Neural cell (in vitro differentiated cells): ENCODE measurements at regions not wholly inside any gene's neighbourhood (a gene's known extent, or its start where the extent isn't known, plus 50 kb on each side); places are given as distances from the start of the nearest gene placed in this dataset.

Experiments
- H2AFZ ChIP-seq: fragments of 200-600, 300-800 bp; sonication (generic), shearing (Covaris generic); 2 replicates; pipeline ENCODE4 v1.6.0; 2014; ENCODE audit warnings: low read depth, mild to moderate bottlenecking, antibody characterized with exemption, low read length, moderate library complexity
- H3F3A ChIP-seq: fragments of 200-600 bp; shearing (Covaris generic); 2 replicates; pipeline ENCODE4 v1.6.1; 2016; ENCODE audit warnings: mild to moderate bottlenecking, moderate library complexity, mixed read lengths, antibody characterized with exemption, low read length; ENCODE audit not compliant: insufficient read depth, poor library complexity, severe bottlenecking
- H3K27ac ChIP-seq: fragments of 200-600, 300-800 bp; sonication (generic), shearing (Covaris generic); 2 replicates; pipeline ENCODE4 v1.5.1; 2014; ENCODE audit warnings: mild to moderate bottlenecking, low read length, moderate library complexity
- H3K27me3 ChIP-seq: fragments of 300-800, 200-600 bp; sonication (generic), shearing (Covaris generic); 2 replicates; pipeline ENCODE4 v1.6.0; 2014; ENCODE audit warnings: mild to moderate bottlenecking, low read depth, low read length, moderate library complexity; ENCODE audit not compliant: insufficient read depth
- H3K36me3 ChIP-seq: fragments of 300-800, 200-600 bp; sonication (generic), shearing (Covaris generic); 2 replicates; pipeline ENCODE4 v1.5.1; 2014; ENCODE audit warnings: mild to moderate bottlenecking, antibody characterized with exemption, low read length, moderate library complexity; ENCODE audit not compliant: insufficient read depth
- H3K4me2 ChIP-seq: fragments of 300-800, 200-600 bp; sonication (generic), shearing (Covaris generic); 2 replicates; pipeline ENCODE4 v1.6.0; 2014; ENCODE audit warnings: mild to moderate bottlenecking, low read length
- H3K4me3 ChIP-seq: fragments of 300-800, 200-600 bp; sonication (generic), shearing (Covaris generic); 2 replicates; pipeline ENCODE4 v1.5.1; 2014; ENCODE audit warnings: mild to moderate bottlenecking, low read length, moderate library complexity
- H3K79me2 ChIP-seq: fragments of 200-600 bp; shearing (Covaris generic); replicated peaks from 2 replicates; pipeline ENCODE4 v1.6.0; 2014; ENCODE audit warnings: mild to moderate bottlenecking, low read length, moderate library complexity; ENCODE audit not compliant: insufficient read depth
- H3K9ac ChIP-seq: fragments of 300-800, 200-600 bp; sonication (generic), shearing (Covaris generic); 2 replicates; pipeline ENCODE4 v1.6.1; 2016; ENCODE audit warnings: mild to moderate bottlenecking, low read length, mixed read lengths
- H3K9me2 ChIP-seq: fragments of 200-600 bp; shearing (Covaris generic); 2 replicates; pipeline ENCODE4 v1.6.1; 2016; ENCODE audit warnings: mild to moderate bottlenecking, low read length, mixed read lengths; ENCODE audit not compliant: insufficient read depth
- H3K9me3 ChIP-seq: fragments of 200-600, 300-800 bp; sonication (generic), shearing (Covaris generic); 2 replicates; pipeline ENCODE4 v1.6.1; 2016; ENCODE audit warnings: mild to moderate bottlenecking, mixed run types, low read length, moderate library complexity, mixed read lengths
- H4K20me1 ChIP-seq: fragments of 200-600 bp; shearing (Covaris generic); 2 replicates; pipeline ENCODE4 v1.6.1; 2016; ENCODE audit warnings: mild to moderate bottlenecking, mixed run types; ENCODE audit not compliant: insufficient read depth
- CTCF ChIP-seq: fragments of 450-650 bp; IDR thresholded peaks from 2 replicates; pipeline ENCODE4 v1.5.1; 2014; ENCODE audit warnings: antibody characterized with exemption, mild to moderate bottlenecking, moderate library complexity; ENCODE audit not compliant: poor library complexity, severe bottlenecking
- EZH2 ChIP-seq: fragments of 200-600, 300-800 bp; shearing (Covaris generic), sonication (generic); IDR thresholded peaks from 2 replicates; pipeline ENCODE4 v1.6.1; 2014; ENCODE audit warnings: antibody characterized with exemption, low read length, borderline replicate concordance, mild to moderate bottlenecking; ENCODE audit not compliant: insufficient read depth, poor library complexity, severe bottlenecking
- MXI1 ChIP-seq: fragments of 450-650 bp; conservative IDR thresholded peaks from 2 replicates; pipeline ENCODE4 v1.6.1; 2014; ENCODE audit warnings: antibody characterized with exemption, mild to moderate bottlenecking; ENCODE audit not compliant: poor library complexity, severe bottlenecking
- POLR2AphosphoS5 ChIP-seq: IDR thresholded peaks from 2 replicates; pipeline ENCODE4 v1.6.1; 2012
- RAD21 ChIP-seq: fragments of 450-650 bp; conservative IDR thresholded peaks from 2 replicates; pipeline ENCODE4 v1.6.1; 2014; ENCODE audit warnings: antibody characterized with exemption, mild to moderate bottlenecking, moderate library complexity
- SMC3 ChIP-seq: fragments of 450-650 bp; conservative IDR thresholded peaks from 2 replicates; pipeline ENCODE4 v1.6.1; 2014; ENCODE audit warnings: antibody characterized with exemption, mild to moderate bottlenecking, moderate library complexity; ENCODE audit not compliant: poor library complexity
- TAF1 ChIP-seq: IDR thresholded peaks from 2 replicates; pipeline ENCODE4 v1.6.1; 2012; ENCODE audit warnings: low read depth

- Histone ChIP-seq H3K9me2 (no peaks in the 10 kb centered on the region), H3K27ac (no peak overlapping the region), H3K27me3 (no peaks in the 10 kb centered on the region), H3K79me2 (no peaks in the 10 kb centered on the region), H2AFZ (no peak overlapping the region), H3K9ac (no peak overlapping the region), H3K36me3 (no peaks in the 10 kb centered on the region), H3K4me2 (no peak overlapping the region), H4K20me1 (no peaks in the 10 kb centered on the region), H3K4me3 (no peak overlapping the region), H3F3A (no peaks in the 10 kb centered on the region), H3K9me3 (no peaks in the 10 kb centered on the region)
- TF ChIP-seq SMC3 = no peak
- no peak for TF ChIP-seq TAF1
- TF ChIP-seq CTCF = no peak
- TF ChIP-seq RAD21 = no peak
Measured at GRCh38 chr22:48898524-48899250, 929.0 kb downstream of the BRD1 start.

- H3K27me3 ChIP-seq = no peaks in the 10 kb centered on the region
- no peaks in the 10 kb centered on the region for H4K20me1 ChIP-seq
- H3K9me2 ChIP-seq = no peaks in the 10 kb centered on the region
- H3K4me3 ChIP-seq = no peak overlapping the region
- H3K4me2 ChIP-seq = no peak overlapping the region
- H3K9ac ChIP-seq = no peak overlapping the region
- H3K36me3 ChIP-seq = no peaks in the 10 kb centered on the region
- no peaks in the 10 kb centered on the region for H3K79me2 ChIP-seq
- no peak overlapping the region for H2AFZ ChIP-seq
- no peaks in the 10 kb centered on the region for H3K9me3 ChIP-seq
- no peak overlapping the region for H3K27ac ChIP-seq
- TF ChIP-seq EZH2 (no peak), SMC3 (no peak), POLR2AphosphoS5 (no peak), CTCF (no peak), MXI1 (no peak), RAD21 (no peak)
- no peaks in the 10 kb centered on the region for H3F3A ChIP-seq
Measured at GRCh38 chr22:48897645-48898370, 929.9 kb downstream of the BRD1 start.
